DND-41 (cell line): ENCODE measurements at regions not wholly inside any gene's neighbourhood (a gene's known extent, or its start where the extent isn't known, plus 50 kb on each side); places are given as distances from the start of the nearest gene placed in this dataset.

Experiments
- ATAC-seq: fragments of 200-7000 bp; cut with Tn5 transposase; 3 replicates; pipeline ENCODE4 v1.9.1; 2021; ENCODE audit warnings: low read depth; ENCODE audit not compliant: insufficient read depth
- DNase-seq: peaks from one replicate; pipeline ENCODE4 v3.0.0-alpha.2; 2020
- H2AFZ ChIP-seq: 2 replicates; pipeline ENCODE4 v1.6.0; 2012; ENCODE audit warnings: low read depth, low read length
- H3K27ac ChIP-seq: 2 replicates; pipeline ENCODE4 v1.5.1; 2012; ENCODE audit warnings: low read length, inconsistent platforms
- H3K27me3 ChIP-seq: fragments of 200-600 bp; sonication (generic); 2 replicates; pipeline ENCODE4 v1.6.0; 2012; ENCODE audit warnings: low read length, mild to moderate bottlenecking, inconsistent platforms; ENCODE audit not compliant: insufficient read depth, poor library complexity
- H3K36me3 ChIP-seq: 2 replicates; pipeline ENCODE4 v1.5.1; 2012; ENCODE audit warnings: low read length, inconsistent platforms; ENCODE audit not compliant: insufficient read depth
- H3K4me1 ChIP-seq: 2 replicates; pipeline ENCODE4 v1.5.1; 2012; ENCODE audit warnings: mild to moderate bottlenecking, low read length; ENCODE audit not compliant: insufficient read depth
- H3K4me2 ChIP-seq: 2 replicates; pipeline ENCODE4 v1.6.0; 2012; ENCODE audit warnings: mild to moderate bottlenecking, moderate library complexity, low read length, inconsistent platforms; ENCODE audit not compliant: insufficient read depth
- H3K4me3 ChIP-seq, 2 experiments: fragments of 200-600 bp in 1 of 2; shearing (Covaris generic) in 1 of 2; 2 replicates each; pipeline ENCODE4 v1.5.1; 2012 to 2016; ENCODE audit warnings: inconsistent platforms in 2 of 2, low read length in 2 of 2, mild to moderate bottlenecking in 2 of 2, low read depth in 1 of 2, moderate library complexity in 1 of 2
- H3K79me2 ChIP-seq: 2 replicates; pipeline ENCODE4 v1.6.0; 2012; ENCODE audit warnings: low read length, inconsistent platforms; ENCODE audit not compliant: insufficient read depth
- H3K9ac ChIP-seq: 2 replicates; pipeline ENCODE4 v1.6.0; 2012; ENCODE audit warnings: low read depth, mild to moderate bottlenecking, inconsistent platforms, low read length, moderate library complexity
- H3K9me3 ChIP-seq: 2 replicates; pipeline ENCODE4 v1.5.1; 2012; ENCODE audit warnings: low read length, moderate library complexity, mild to moderate bottlenecking, inconsistent platforms; ENCODE audit not compliant: insufficient read depth, severe bottlenecking
- H4K20me1 ChIP-seq: 2 replicates; pipeline ENCODE4 v1.6.0; 2012; ENCODE audit warnings: low read length; ENCODE audit not compliant: insufficient read depth
- EZH2 ChIP-seq: IDR thresholded peaks from 3 replicates; pipeline ENCODE4 v1.6.1; 2012; ENCODE audit warnings: borderline replicate concordance, low read depth, mild to moderate bottlenecking, moderate library complexity, low read length, inconsistent platforms; ENCODE audit not compliant: severe bottlenecking
- TF ChIP-seq, protein P1 (sequence below): IDR thresholded peaks from 2 replicates; pipeline ENCODE4 v1.5.1; 2012; ENCODE audit warnings: borderline replicate concordance, low read length, moderate library complexity, mild to moderate bottlenecking; ENCODE audit not compliant: poor library complexity, severe bottlenecking; ENCODE audit errors: extremely low read depth

DNA sequence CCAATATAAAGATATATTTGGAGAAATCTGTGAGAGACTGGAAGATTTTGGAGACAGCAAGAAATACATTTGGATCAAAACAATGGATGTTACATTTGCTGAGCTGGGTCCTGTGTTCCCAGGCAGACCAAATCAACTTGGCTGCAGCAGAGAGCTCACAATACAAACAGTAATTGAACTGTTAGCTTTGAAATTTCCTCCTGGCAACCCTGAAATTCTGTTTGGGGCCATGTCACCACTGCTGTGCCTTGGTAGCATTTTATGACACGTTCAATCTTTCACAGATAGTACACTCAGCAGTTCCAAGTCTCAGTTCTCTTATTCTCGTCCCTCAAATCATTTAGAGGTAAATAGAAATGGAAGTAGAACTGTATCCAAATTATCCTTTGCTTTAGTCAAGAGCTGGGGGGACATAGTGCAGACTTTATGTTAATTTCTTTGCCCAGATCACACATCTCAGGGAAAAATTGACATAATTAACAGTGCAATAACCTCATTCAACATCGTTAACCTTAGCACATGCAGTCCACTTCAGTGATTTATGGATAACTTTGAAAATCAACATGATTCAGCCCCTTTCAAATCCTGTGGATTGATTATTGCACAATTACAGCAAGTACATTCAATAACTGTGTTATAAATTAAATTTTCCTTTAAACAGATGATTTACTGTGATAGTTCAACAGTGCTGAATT is 277.4 kb upstream of the MC4R start:
- no peak for TF ChIP-seq EZH2
- TF ChIP-seq, protein P1, sequence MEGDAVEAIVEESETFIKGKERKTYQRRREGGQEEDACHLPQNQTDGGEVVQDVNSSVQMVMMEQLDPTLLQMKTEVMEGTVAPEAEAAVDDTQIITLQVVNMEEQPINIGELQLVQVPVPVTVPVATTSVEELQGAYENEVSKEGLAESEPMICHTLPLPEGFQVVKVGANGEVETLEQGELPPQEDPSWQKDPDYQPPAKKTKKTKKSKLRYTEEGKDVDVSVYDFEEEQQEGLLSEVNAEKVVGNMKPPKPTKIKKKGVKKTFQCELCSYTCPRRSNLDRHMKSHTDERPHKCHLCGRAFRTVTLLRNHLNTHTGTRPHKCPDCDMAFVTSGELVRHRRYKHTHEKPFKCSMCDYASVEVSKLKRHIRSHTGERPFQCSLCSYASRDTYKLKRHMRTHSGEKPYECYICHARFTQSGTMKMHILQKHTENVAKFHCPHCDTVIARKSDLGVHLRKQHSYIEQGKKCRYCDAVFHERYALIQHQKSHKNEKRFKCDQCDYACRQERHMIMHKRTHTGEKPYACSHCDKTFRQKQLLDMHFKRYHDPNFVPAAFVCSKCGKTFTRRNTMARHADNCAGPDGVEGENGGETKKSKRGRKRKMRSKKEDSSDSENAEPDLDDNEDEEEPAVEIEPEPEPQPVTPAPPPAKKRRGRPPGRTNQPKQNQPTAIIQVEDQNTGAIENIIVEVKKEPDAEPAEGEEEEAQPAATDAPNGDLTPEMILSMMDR, result no peak
- Histone ChIP-seq H3K27me3 (no peaks in the 10 kb centered on the region), H3K27ac (no peak overlapping the region), H3K4me2 (no peak overlapping the region), H3K4me1 (no peaks in the 10 kb centered on the region), H4K20me1 (no peaks in the 10 kb centered on the region), H2AFZ (no peak overlapping the region), H3K9me3 (no peaks in the 10 kb centered on the region), H3K79me2 (no peaks in the 10 kb centered on the region), H3K4me3 (no peak overlapping the region), H3K9ac (no peak overlapping the region), H3K36me3 (no peaks in the 10 kb centered on the region)
- ATAC-seq (no peak), DNase-seq (no peak)

DNA sequence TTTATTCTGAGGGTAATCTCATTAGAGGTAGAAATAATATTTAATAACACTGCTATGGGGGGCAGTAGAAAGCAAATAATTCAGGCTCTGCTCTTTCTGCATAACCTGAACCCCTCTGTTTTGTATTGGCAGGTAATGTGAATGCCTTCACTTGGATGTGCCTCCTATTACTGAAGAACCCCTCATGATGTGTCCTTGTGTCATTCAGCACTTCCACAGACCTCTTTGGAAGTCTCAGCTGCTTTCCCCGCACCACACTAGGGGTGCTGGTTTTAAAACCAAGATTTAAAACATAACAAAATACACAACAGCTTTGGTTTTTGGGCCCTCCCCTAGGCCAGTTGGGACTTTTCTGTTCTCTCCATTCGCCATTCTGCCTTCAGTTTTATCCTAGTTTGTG is 281.7 kb upstream of the MC4R start:
- no peak for TF ChIP-seq EZH2
- TF ChIP-seq, protein P1, result no peak
- H3K4me2 ChIP-seq, result no peak overlapping the region
- no peaks in the 10 kb centered on the region for H3K79me2 ChIP-seq
- H3K4me3 ChIP-seq, result no peak overlapping the region
- H2AFZ ChIP-seq, result no peak overlapping the region
- no peak for DNase-seq
- H3K9ac ChIP-seq, result no peak overlapping the region
- H4K20me1 ChIP-seq, result no peaks in the 10 kb centered on the region
- no peaks in the 10 kb centered on the region for H3K36me3 ChIP-seq
- no peaks in the 10 kb centered on the region for H3K27me3 ChIP-seq
- no peaks in the 10 kb centered on the region for H3K4me1 ChIP-seq
- ATAC-seq, result no peak
- no peak overlapping the region for H3K27ac ChIP-seq
- no peaks in the 10 kb centered on the region for H3K9me3 ChIP-seq

DNA sequence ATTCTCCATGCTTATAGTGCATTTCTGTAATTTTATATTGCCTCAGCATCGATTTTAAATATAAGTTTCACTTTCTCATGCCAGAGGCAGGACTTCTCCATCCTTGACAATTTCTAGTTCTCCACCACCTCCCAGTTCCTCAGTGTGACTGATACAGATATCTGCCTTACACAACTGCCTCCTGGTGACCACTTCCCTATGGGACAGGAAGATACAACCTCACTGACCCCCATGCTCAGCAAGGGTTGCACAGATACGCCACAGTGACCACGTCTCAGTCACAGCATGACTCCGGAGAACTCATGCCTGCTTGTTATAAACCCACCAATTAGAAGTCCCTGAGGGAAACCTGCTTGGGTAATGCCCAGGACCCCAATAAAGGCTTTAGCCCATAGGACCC is 284.0 kb upstream of the MC4R start:
- no peak for DNase-seq

More for the DNA sequence above, 284.0 kb upstream of the MC4R start:
- Histone ChIP-seq H3K4me2 (no peak overlapping the region), H3K9ac (no peak overlapping the region), H3K27me3 (no peaks in the 10 kb centered on the region), H3K79me2 (no peaks in the 10 kb centered on the region), H2AFZ (no peak overlapping the region), H3K4me1 (no peaks in the 10 kb centered on the region), H3K27ac (no peak overlapping the region), H3K4me3 (no peak overlapping the region), H3K9me3 (no peaks in the 10 kb centered on the region), H3K36me3 (no peaks in the 10 kb centered on the region), H4K20me1 (no peaks in the 10 kb centered on the region)
- TF ChIP-seq EZH2, result no peak
- TF ChIP-seq, protein P1, result no peak
- no peak for ATAC-seq
